Epithelial cell of proximal tubule (primary cell): ENCODE measurements at regions not wholly inside any gene's neighbourhood (a gene's known extent, or its start where the extent isn't known, plus 50 kb on each side); places are given as distances from the start of the nearest gene placed in this dataset.
A peak's percentile ranks its signal among the peaks of the same experiment; 100 is the strongest.
"Not testable (repeated sequence)": the region's sequence is repeated elsewhere in the genome, so short reads cannot be mapped to it uniquely, and the experiment has no call there.

Source experiments
- DNase-seq: peaks from one replicate; pipeline ENCODE4 v3.0.0-alpha.2; 2011; ENCODE audit warnings: low read depth
- H3K4me3 ChIP-seq: 2 replicates; pipeline ENCODE4 v1.5.1; 2011; ENCODE audit warnings: low read depth, mild to moderate bottlenecking, low read length
- CTCF ChIP-seq: conservative IDR thresholded peaks from 2 replicates; pipeline ENCODE4 v1.5.1; 2012; ENCODE audit warnings: low read depth, mild to moderate bottlenecking, low read length

GRCh38 chr11:67732045-67732787 lies 57.8 kb upstream of the ALDH3B2 start:
- DNase-seq, result no peak
- TF ChIP-seq CTCF, result peak; percentile 44
- H3K4me3 ChIP-seq, result no peak overlapping the region

GRCh38 chr11:67731583-67731982 lies 57.2 kb upstream of the ALDH3B2 start:
- DNase-seq, result no peak

GRCh38 chr11:67728163-67728571 lies 53.7 kb upstream of the ALDH3B2 start:
- H3K4me3 ChIP-seq, DNase-seq: not testable (repeated sequence)

More at GRCh38 chr11:67731583-67731982, 57.2 kb upstream of the ALDH3B2 start:
- H3K4me3 ChIP-seq, result no peak overlapping the region
- TF ChIP-seq CTCF, result no peak

GRCh38 chr11:67727066-67728040 lies 52.9 kb upstream of the ALDH3B2 start:
- not testable (repeated sequence) for DNase-seq, H3K4me3 ChIP-seq
